ENCODE measurements at regions not wholly inside any gene's neighbourhood (a gene's known extent, or its start where the extent isn't known, plus 50 kb on each side); places are given as distances from the start of the nearest gene placed in this dataset.

DNA sequence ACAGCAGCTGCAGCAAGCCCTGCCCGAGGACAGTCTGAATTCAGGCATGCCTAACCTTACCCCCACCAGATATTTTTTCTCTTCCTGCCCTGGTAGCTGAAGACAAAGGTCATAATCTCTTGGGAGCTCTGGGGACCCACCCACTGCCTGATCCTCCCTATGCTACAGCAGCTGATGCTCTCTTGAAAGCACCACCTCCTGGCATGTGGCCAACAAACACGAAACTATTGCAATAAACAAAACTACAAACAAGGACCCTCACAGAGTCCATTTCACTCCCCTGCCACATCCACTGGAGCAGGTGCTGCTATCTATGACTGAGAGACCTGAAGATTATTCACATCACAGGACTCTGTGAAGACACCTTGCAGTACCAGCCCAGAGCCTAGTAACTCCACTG lies 238.5 kb upstream of the HS3ST5 start:
- Histone ChIP-seq H3K27ac (ENCODE audit: insufficient read depth, low read length, poor library complexity, severe bottlenecking) (no peak overlapping the region), H3K9me3 (ENCODE audit: control insufficient read depth in 2 of 2, low read length in 2 of 2) (no peaks in the 10 kb centered on the region), H3K27me3 (ENCODE audit: control insufficient read depth, insufficient read depth, low read length) (no peaks in the 10 kb centered on the region), H3K4me3 (ENCODE audit: low read depth, low read length) (no peak overlapping the region), H3K4me1 (ENCODE audit: control insufficient read depth, insufficient read depth, low read length, poor library complexity, severe bottlenecking) (no peaks in the 10 kb centered on the region), H3K36me3 (ENCODE audit: control insufficient read depth, insufficient read depth, low read length) (no peaks in the 10 kb centered on the region)
- H3K9me3 Mint-ChIP-seq, result peaks cover 0 to 20% (median 15%) of the 10 kb centered on the region in 7 donors
- H3K36me3 Mint-ChIP-seq, result no peaks in the 10 kb centered on the region
- DNase-seq, result no peak
- no peak overlapping the region for H3K4me3 Mint-ChIP-seq
- H3K27me3 Mint-ChIP-seq, result no peaks in the 10 kb centered on the region
- H3K4me1 Mint-ChIP-seq, result peaks cover 0 to 4% (median 0%) of the 10 kb centered on the region in 4 donors
- no peak overlapping the region for H3K27ac Mint-ChIP-seq
- no peak for ATAC-seq (ENCODE audit: low read depth in 2 of 2)

- no peaks in the 10 kb centered on the region for H3K9me3 ChIP-seq (ENCODE audit: control insufficient read depth in 2 of 2, low read length in 2 of 2)
- H3K27ac ChIP-seq (ENCODE audit: insufficient read depth, low read length, poor library complexity, severe bottlenecking), result no peak overlapping the region
- H3K27me3 Mint-ChIP-seq, result no peaks in the 10 kb centered on the region
- peaks cover 0 to 4% (median 0%) of the 10 kb centered on the region in 4 donors for H3K4me1 Mint-ChIP-seq
- DNase-seq (no peak), ATAC-seq (ENCODE audit: low read depth in 2 of 2) (no peak)
- no peak overlapping the region for H3K4me3 ChIP-seq (ENCODE audit: low read depth, low read length)
- H3K9me3 Mint-ChIP-seq, result peaks cover 0 to 20% (median 15%) of the 10 kb centered on the region in 7 donors
- H3K36me3 Mint-ChIP-seq, result no peaks in the 10 kb centered on the region
- H3K27me3 ChIP-seq (ENCODE audit: control insufficient read depth, insufficient read depth, low read length), result no peaks in the 10 kb centered on the region
- H3K36me3 ChIP-seq (ENCODE audit: control insufficient read depth, insufficient read depth, low read length), result no peaks in the 10 kb centered on the region
- H3K27ac Mint-ChIP-seq, result no peak overlapping the region
- H3K4me1 ChIP-seq (ENCODE audit: control insufficient read depth, insufficient read depth, low read length, poor library complexity, severe bottlenecking), result no peaks in the 10 kb centered on the region
- no peak overlapping the region for H3K4me3 Mint-ChIP-seq
Observed at GRCh38 chr6:114580882-114581281, 238.1 kb upstream of the HS3ST5 start.

DNA sequence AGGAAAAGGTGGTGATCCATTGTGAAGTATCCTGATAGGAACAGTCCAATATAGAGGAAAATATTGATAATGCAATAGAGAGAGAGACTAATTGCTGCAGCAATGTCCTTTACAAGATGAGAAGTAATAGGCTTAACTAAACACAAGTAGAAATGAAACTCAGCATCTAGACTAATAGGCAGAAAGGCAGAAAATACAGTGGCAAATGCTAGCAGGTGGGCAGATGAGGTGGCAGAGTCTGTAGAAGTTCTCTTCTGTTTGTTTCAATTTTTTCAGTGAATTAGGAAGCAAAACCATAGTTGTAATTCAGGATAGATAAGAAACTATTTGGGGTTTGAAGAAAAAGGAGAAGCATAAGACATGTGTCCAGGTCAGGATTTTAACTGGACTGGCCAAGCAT lies 236.7 kb upstream of the HS3ST5 start:
- H3K36me3 Mint-ChIP-seq, result no peaks in the 10 kb centered on the region
- Histone ChIP-seq H3K27ac (ENCODE audit: insufficient read depth, low read length, poor library complexity, severe bottlenecking) (no peak overlapping the region), H3K9me3 (ENCODE audit: control insufficient read depth in 2 of 2, low read length in 2 of 2) (no peaks in the 10 kb centered on the region), H3K4me3 (ENCODE audit: low read depth, low read length) (no peak overlapping the region), H3K27me3 (ENCODE audit: control insufficient read depth, insufficient read depth, low read length) (no peaks in the 10 kb centered on the region), H3K4me1 (ENCODE audit: control insufficient read depth, insufficient read depth, low read length, poor library complexity, severe bottlenecking) (no peaks in the 10 kb centered on the region), H3K36me3 (ENCODE audit: control insufficient read depth, insufficient read depth, low read length) (no peaks in the 10 kb centered on the region)
- no peak for ATAC-seq (ENCODE audit: low read depth in 2 of 2)
- no peak overlapping the region for H3K27ac Mint-ChIP-seq
- no peak for DNase-seq
- H3K4me1 Mint-ChIP-seq, result peaks cover 0 to 4% (median 0%) of the 10 kb centered on the region in 4 donors
- H3K9me3 Mint-ChIP-seq, result peaks cover 0 to 23% (median 15%) of the 10 kb centered on the region in 7 donors
- H3K4me3 Mint-ChIP-seq, result no peak overlapping the region
- H3K27me3 Mint-ChIP-seq, result no peaks in the 10 kb centered on the region

DNA sequence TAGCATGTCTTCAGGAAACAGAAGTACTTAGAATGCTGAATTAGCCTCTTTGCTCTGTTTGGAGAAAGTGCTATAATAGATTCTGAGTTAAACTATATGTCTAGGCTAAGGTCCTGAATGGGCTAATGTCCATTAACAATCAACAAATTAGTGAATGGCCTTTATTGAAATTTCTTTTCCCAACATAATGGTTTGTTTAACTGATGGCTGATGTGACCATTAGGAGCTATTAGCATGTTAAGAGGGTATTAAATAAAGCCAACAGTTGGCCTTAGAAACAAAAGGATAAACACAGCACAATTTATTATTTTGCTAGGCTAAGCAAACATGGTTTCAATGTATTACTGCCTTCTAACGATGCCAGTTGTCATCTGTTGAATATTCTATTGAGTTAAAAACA lies 234.3 kb upstream of the HS3ST5 start:
- ATAC-seq (ENCODE audit: low read depth in 2 of 2) (no peak), DNase-seq (no peak)
- H3K27ac Mint-ChIP-seq, result no peak overlapping the region
- H3K27me3 Mint-ChIP-seq, result no peaks in the 10 kb centered on the region
- no peak overlapping the region for H3K4me3 Mint-ChIP-seq
- H3K36me3 Mint-ChIP-seq, result no peaks in the 10 kb centered on the region
- Histone ChIP-seq H3K36me3 (ENCODE audit: control insufficient read depth, insufficient read depth, low read length) (no peaks in the 10 kb centered on the region), H3K27ac (ENCODE audit: insufficient read depth, low read length, poor library complexity, severe bottlenecking) (no peak overlapping the region), H3K27me3 (ENCODE audit: control insufficient read depth, insufficient read depth, low read length) (no peaks in the 10 kb centered on the region), H3K4me1 (ENCODE audit: control insufficient read depth, insufficient read depth, low read length, poor library complexity, severe bottlenecking) (no peaks in the 10 kb centered on the region), H3K9me3 (ENCODE audit: control insufficient read depth in 2 of 2, low read length in 2 of 2) (no peaks in the 10 kb centered on the region), H3K4me3 (ENCODE audit: low read depth, low read length) (no peak overlapping the region)
- H3K4me1 Mint-ChIP-seq, result peaks cover 0 to 4% (median 0%) of the 10 kb centered on the region in 4 donors
- H3K9me3 Mint-ChIP-seq, result peaks cover 0 to 21% (median 11%) of the 10 kb centered on the region in 7 donors

DNA sequence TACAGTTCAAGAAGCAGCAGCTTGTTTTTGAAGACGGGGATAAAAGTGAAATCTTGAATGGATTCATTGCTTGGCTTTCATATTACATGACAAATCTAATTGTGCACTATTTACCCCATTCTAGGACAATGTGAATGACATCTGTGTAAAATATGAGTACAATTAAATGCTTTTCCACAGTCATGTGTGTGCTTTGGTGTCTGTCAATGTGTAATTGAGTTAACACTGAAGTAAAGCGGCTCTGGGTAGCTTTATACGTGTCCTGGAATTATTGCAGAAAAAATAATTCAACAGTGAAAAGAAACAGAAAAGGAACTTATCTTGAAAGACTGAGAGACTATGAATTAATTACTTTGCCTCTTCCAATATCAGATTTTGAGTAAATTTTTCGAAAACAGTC lies 233.5 kb upstream of the HS3ST5 start:
- no peak overlapping the region for H3K27ac ChIP-seq (ENCODE audit: insufficient read depth, low read length, poor library complexity, severe bottlenecking)
- no peaks in the 10 kb centered on the region for H3K27me3 ChIP-seq (ENCODE audit: control insufficient read depth, insufficient read depth, low read length)
- H3K27ac Mint-ChIP-seq, result no peak overlapping the region
- H3K36me3 ChIP-seq (ENCODE audit: control insufficient read depth, insufficient read depth, low read length), result no peaks in the 10 kb centered on the region
- no peak overlapping the region for H3K4me3 ChIP-seq (ENCODE audit: low read depth, low read length)
- H3K27me3 Mint-ChIP-seq, result no peaks in the 10 kb centered on the region
- ATAC-seq (ENCODE audit: low read depth in 2 of 2) (no peak), DNase-seq (no peak)
- no peaks in the 10 kb centered on the region for H3K9me3 ChIP-seq (ENCODE audit: control insufficient read depth in 2 of 2, low read length in 2 of 2)
- peaks cover 0 to 4% (median 0%) of the 10 kb centered on the region in 4 donors for H3K4me1 Mint-ChIP-seq
- H3K4me1 ChIP-seq (ENCODE audit: control insufficient read depth, insufficient read depth, low read length, poor library complexity, severe bottlenecking), result no peaks in the 10 kb centered on the region
- H3K9me3 Mint-ChIP-seq, result peaks cover 0 to 15% (median 11%) of the 10 kb centered on the region in 7 donors
- no peaks in the 10 kb centered on the region for H3K36me3 Mint-ChIP-seq
- no peak overlapping the region for H3K4me3 Mint-ChIP-seq

DNA sequence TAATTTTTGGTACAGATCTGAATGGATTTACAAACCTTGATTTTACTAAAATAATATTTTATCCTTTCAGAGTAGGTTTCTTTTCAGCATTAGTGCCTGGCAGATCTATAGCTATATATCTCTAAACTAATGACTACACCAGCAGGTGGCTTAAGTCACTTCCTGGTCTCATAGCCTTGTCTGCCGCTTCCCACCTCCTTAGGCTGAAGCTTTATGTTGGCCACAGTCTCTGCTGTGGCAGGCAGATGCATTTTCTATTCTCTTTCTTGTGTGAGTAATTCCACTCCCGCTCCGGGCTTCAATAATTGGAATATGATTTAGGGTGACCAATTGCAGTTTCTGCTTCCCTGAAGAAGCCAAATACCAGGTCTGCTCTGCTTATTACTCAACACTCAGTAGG lies 226.8 kb upstream of the HS3ST5 start:
- Mint-ChIP-seq H3K4me3 (no peak overlapping the region), H3K27ac (no peak overlapping the region), H3K36me3 (no peaks in the 10 kb centered on the region), H3K4me1 (no peaks in the 10 kb centered on the region), H3K9me3 (peaks cover 2 to 27% (median 6%) of the 10 kb centered on the region in 7 donors), H3K27me3 (no peaks in the 10 kb centered on the region)
- DNase-seq, result no peak
- Histone ChIP-seq H3K36me3 (ENCODE audit: control insufficient read depth, insufficient read depth, low read length) (no peaks in the 10 kb centered on the region), H3K9me3 (ENCODE audit: control insufficient read depth in 2 of 2, low read length in 2 of 2) (peaks cover 1 to 5% of the 10 kb centered on the region in 2 experiments), H3K4me3 (ENCODE audit: low read depth, low read length) (no peak overlapping the region), H3K27me3 (ENCODE audit: control insufficient read depth, insufficient read depth, low read length) (no peaks in the 10 kb centered on the region), H3K4me1 (ENCODE audit: control insufficient read depth, insufficient read depth, low read length, poor library complexity, severe bottlenecking) (no peaks in the 10 kb centered on the region), H3K27ac (ENCODE audit: insufficient read depth, low read length, poor library complexity, severe bottlenecking) (no peak overlapping the region)
- ATAC-seq (ENCODE audit: low read depth in 2 of 2), result no peak

DNA sequence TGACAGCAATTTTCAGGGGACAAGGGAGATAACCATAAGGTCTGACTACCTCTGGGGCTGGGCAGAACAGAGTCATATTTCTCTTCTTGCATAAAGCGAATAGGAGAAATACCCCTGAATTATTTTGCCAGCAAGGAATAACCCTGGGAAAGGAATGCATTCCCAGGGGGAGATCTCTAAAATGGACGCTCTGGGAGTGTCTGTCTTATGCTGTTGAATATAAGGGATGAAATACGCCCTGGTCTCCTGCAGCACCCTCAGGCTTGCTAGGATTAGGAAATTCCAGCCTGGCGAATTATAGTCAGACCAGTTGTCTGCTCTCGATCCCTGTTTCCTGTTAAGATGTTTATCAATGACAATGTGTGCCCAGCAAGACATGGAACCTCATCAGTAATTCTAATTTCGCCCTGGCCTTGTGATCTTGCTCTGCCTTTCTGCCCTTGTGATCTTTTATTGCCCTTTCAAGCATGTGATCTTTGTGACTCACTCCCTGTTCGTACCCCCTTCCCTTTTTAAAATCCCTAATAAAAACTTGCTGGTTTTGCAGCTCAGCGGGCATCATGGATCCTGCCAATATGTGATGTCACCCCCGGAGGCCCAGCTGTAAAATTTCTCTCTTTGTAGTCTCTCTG lies 221.6 kb upstream of the HS3ST5 start:
- Histone ChIP-seq H3K4me1 (ENCODE audit: control insufficient read depth, insufficient read depth, low read length, poor library complexity, severe bottlenecking) (no peaks in the 10 kb centered on the region), H3K36me3 (ENCODE audit: control insufficient read depth, insufficient read depth, low read length) (no peaks in the 10 kb centered on the region), H3K9me3 (ENCODE audit: control insufficient read depth in 2 of 2, low read length in 2 of 2) (peaks cover 0 to 1% of the 10 kb centered on the region in 2 experiments), H3K27me3 (ENCODE audit: control insufficient read depth, insufficient read depth, low read length) (no peaks in the 10 kb centered on the region), H3K27ac (ENCODE audit: insufficient read depth, low read length, poor library complexity, severe bottlenecking) (no peak overlapping the region), H3K4me3 (ENCODE audit: low read depth, low read length) (no peak overlapping the region)
- peak overlapping the region in 1 of 4 donors; percentile 21 for H3K4me3 Mint-ChIP-seq
- no peaks in the 10 kb centered on the region for H3K36me3 Mint-ChIP-seq
- H3K27me3 Mint-ChIP-seq, result no peaks in the 10 kb centered on the region
- no peaks in the 10 kb centered on the region for H3K4me1 Mint-ChIP-seq
- ATAC-seq (ENCODE audit: low read depth in 2 of 2) (no peak), DNase-seq (no peak)
- peaks cover 5 to 30% (median 8%) of the 10 kb centered on the region in 7 donors for H3K9me3 Mint-ChIP-seq
- H3K27ac Mint-ChIP-seq, result no peak overlapping the region

GRCh38 chr6:114559419-114559818 lies 216.6 kb upstream of the HS3ST5 start:
- no peaks in the 10 kb centered on the region for H3K36me3 ChIP-seq (ENCODE audit: control insufficient read depth, insufficient read depth, low read length)
- H3K4me3 ChIP-seq (ENCODE audit: low read depth, low read length), result no peak overlapping the region
- Mint-ChIP-seq H3K27me3 (no peaks in the 10 kb centered on the region), H3K9me3 (peaks cover 1 to 13% (median 5%) of the 10 kb centered on the region in 7 donors), H3K4me1 (no peaks in the 10 kb centered on the region), H3K27ac (no peak overlapping the region), H3K36me3 (no peaks in the 10 kb centered on the region), H3K4me3 (no peak overlapping the region)
- no peak overlapping the region for H3K27ac ChIP-seq (ENCODE audit: insufficient read depth, low read length, poor library complexity, severe bottlenecking)
- H3K4me1 ChIP-seq (ENCODE audit: control insufficient read depth, insufficient read depth, low read length, poor library complexity, severe bottlenecking), result no peaks in the 10 kb centered on the region
- H3K9me3 ChIP-seq (ENCODE audit: control insufficient read depth in 2 of 2, low read length in 2 of 2), result no peaks in the 10 kb centered on the region
- ATAC-seq (ENCODE audit: low read depth in 2 of 2) (no peak), DNase-seq (no peak)
- H3K27me3 ChIP-seq (ENCODE audit: control insufficient read depth, insufficient read depth, low read length), result no peaks in the 10 kb centered on the region

Data from CD4-positive, CD25-positive, alpha-beta regulatory T cell (primary cell).